ENCODE measurements at regions not wholly inside any gene's neighbourhood (a gene's known extent, or its start where the extent isn't known, plus 50 kb on each side); places are given as distances from the start of the nearest gene placed in this dataset.
"Not testable (repeated sequence)": the region's sequence is repeated elsewhere in the genome, so short reads cannot be mapped to it uniquely, and the experiment has no call there.

DNA sequence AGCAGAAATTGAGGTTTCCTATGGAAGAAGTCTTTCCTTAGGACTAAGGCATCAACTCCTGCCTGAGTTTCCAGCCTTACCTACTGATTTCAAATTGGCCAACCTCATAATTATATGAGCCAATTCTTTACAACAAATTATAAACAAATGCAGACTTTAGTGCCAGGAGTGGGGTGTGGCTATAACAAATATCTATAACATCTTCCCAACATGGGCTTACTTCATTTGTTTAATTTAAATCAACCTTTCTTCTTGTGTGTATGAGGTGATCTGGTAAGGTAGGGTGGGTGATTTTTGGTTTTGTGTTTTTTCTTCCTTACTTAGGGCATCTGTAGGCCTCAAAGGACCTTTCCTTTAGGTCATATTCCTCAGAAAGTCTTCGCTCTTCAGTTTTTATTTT lies 354.9 kb downstream of the SHANK2 start:
- TF ChIP-seq, protein P1, sequence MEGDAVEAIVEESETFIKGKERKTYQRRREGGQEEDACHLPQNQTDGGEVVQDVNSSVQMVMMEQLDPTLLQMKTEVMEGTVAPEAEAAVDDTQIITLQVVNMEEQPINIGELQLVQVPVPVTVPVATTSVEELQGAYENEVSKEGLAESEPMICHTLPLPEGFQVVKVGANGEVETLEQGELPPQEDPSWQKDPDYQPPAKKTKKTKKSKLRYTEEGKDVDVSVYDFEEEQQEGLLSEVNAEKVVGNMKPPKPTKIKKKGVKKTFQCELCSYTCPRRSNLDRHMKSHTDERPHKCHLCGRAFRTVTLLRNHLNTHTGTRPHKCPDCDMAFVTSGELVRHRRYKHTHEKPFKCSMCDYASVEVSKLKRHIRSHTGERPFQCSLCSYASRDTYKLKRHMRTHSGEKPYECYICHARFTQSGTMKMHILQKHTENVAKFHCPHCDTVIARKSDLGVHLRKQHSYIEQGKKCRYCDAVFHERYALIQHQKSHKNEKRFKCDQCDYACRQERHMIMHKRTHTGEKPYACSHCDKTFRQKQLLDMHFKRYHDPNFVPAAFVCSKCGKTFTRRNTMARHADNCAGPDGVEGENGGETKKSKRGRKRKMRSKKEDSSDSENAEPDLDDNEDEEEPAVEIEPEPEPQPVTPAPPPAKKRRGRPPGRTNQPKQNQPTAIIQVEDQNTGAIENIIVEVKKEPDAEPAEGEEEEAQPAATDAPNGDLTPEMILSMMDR (IDR thresholded peaks at IDR 0.05) = no peak
- H3K27me3 Mint-ChIP-seq (ENCODE audit: low read depth) = peaks cover 10% of the 10 kb centered on the region
- no peaks in the 10 kb centered on the region for H3K36me3 Mint-ChIP-seq (ENCODE audit: low read depth)
- H3K4me3 Mint-ChIP-seq (ENCODE audit: unreplicated experiment) = no peak overlapping the region
- peaks cover 20% of the 10 kb centered on the region for H3K9me3 Mint-ChIP-seq (ENCODE audit: low read depth)
- DNase-seq (ENCODE audit: low spot score) = no peak
- no peaks in the 10 kb centered on the region for H3K4me1 Mint-ChIP-seq (ENCODE audit: low read depth)
- H3K27ac Mint-ChIP-seq (ENCODE audit: unreplicated experiment) = no peak overlapping the region

DNA sequence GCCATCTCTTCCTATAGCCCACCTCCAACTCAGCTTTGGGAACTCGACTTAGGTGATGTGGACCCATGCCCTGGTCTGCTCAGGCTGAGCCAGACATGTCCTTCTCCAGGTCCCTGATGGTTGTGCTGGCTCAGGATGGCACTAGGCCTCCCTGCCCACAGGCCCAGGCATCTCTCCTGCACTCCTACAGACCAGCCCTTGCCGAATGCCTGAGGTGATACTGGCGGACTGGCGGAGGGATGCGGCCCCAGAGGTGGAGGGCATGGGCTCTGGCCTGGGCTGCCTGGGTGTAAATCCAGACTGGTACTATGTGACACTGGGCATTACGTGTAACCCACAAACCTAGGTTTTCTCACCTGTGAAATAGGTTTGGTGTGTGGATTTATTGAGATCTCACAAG lies 352.8 kb downstream of the SHANK2 start:
- TF ChIP-seq, protein P1 (IDR thresholded peaks at IDR 0.05) = no peak
- Mint-ChIP-seq H3K4me3 (ENCODE audit: unreplicated experiment) (no peak overlapping the region), H3K27me3 (ENCODE audit: low read depth) (no peaks in the 10 kb centered on the region), H3K36me3 (ENCODE audit: low read depth) (no peaks in the 10 kb centered on the region), H3K4me1 (ENCODE audit: low read depth) (no peaks in the 10 kb centered on the region), H3K9me3 (ENCODE audit: low read depth) (peaks cover 20% of the 10 kb centered on the region), H3K27ac (ENCODE audit: unreplicated experiment) (no peak overlapping the region)
- no peak for DNase-seq (ENCODE audit: low spot score)

DNA sequence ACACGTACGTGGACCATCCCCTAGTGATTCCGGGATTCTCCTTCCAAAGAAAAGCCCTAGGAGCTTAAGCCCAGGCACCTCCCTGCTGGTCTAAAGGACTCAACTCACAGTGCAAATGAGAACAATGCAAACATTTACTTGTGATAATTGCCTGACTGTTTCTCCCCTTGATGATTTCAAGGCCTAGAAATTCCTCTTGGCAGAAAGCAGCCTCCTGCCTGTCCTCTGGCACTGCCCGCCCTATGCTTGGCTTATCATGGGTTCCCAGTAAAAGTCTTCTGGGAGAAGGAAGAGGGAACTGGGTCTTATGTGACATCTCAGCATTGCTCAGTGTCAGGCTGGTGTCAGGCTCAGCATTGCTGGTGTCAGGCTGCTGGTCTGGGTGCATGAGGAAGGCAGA lies 351.8 kb downstream of the SHANK2 start:
- H3K4me3 Mint-ChIP-seq (ENCODE audit: unreplicated experiment) = no peak overlapping the region
- peaks cover 20% of the 10 kb centered on the region for H3K9me3 Mint-ChIP-seq (ENCODE audit: low read depth)
- H3K4me1 Mint-ChIP-seq (ENCODE audit: low read depth) = no peaks in the 10 kb centered on the region
- DNase-seq (ENCODE audit: low spot score) = no peak
- no peaks in the 10 kb centered on the region for H3K36me3 Mint-ChIP-seq (ENCODE audit: low read depth)
- H3K27me3 Mint-ChIP-seq (ENCODE audit: low read depth) = no peaks in the 10 kb centered on the region
- no peak overlapping the region for H3K27ac Mint-ChIP-seq (ENCODE audit: unreplicated experiment)
- TF ChIP-seq, protein P1 (IDR thresholded peaks at IDR 0.05) = no peak

DNA sequence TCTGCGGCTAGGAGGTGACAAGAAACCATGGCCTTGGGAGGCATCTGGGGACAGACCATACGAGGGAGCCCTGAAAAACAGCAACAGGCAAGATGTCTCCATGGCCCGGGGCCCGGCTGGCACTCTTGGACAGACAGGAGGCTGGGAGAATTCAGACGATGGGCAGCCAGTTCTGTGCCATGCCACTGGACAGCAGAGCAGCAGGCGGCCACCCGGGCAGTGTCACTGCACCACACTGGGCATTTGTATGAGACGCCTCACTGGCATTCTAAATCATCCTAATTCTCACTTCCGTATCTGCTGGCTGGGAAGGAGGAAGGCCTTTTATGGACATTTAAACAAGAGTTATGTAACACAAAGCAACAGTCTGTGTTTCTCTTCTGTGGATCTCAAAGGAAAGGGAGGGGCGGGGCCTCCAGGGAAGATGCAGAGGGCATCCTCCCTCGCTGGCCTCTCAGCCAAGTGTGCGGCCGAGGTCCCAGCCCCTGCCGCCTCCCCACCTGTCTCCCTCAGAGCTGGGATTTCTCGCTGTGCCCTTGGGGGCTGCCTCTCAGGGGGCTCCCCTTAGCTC lies 350.3 kb downstream of the SHANK2 start:
- TF ChIP-seq, protein P1 (IDR thresholded peaks at IDR 0.05) = no peak
- DNase-seq (ENCODE audit: low spot score) = no peak
- no peak overlapping the region for H3K27ac Mint-ChIP-seq (ENCODE audit: unreplicated experiment)
- no peaks in the 10 kb centered on the region for H3K36me3 Mint-ChIP-seq (ENCODE audit: low read depth)
- no peak overlapping the region for H3K4me3 Mint-ChIP-seq (ENCODE audit: unreplicated experiment)
- no peaks in the 10 kb centered on the region for H3K4me1 Mint-ChIP-seq (ENCODE audit: low read depth)
- H3K9me3 Mint-ChIP-seq (ENCODE audit: low read depth) = peaks cover 13% of the 10 kb centered on the region
- H3K27me3 Mint-ChIP-seq (ENCODE audit: low read depth) = no peaks in the 10 kb centered on the region

DNA sequence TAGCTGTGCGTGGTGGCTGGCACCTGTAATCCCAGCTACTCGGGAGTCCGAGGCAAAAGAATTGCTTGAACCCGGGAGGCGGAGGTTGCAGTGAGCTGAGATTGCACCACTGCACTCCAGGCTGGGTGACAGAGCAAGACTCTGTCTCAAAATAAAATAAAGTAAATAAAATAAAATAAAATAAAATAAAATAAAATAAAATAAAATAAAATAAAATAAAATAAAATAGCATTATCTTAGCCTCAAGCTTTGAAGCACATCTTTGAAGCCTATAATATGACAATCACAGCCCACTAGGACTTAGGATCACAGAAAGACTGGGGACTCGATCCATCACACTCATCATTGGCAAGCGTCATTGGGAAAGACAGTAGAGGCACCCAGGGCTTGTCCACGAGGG lies 349.1 kb downstream of the SHANK2 start:
- H3K27me3 Mint-ChIP-seq (ENCODE audit: low read depth); H3K4me3 Mint-ChIP-seq (ENCODE audit: unreplicated experiment); H3K27ac Mint-ChIP-seq (ENCODE audit: unreplicated experiment); DNase-seq (ENCODE audit: low spot score); H3K36me3 Mint-ChIP-seq (ENCODE audit: low read depth); H3K4me1 Mint-ChIP-seq (ENCODE audit: low read depth); H3K9me3 Mint-ChIP-seq (ENCODE audit: low read depth): not testable (repeated sequence)

DNA sequence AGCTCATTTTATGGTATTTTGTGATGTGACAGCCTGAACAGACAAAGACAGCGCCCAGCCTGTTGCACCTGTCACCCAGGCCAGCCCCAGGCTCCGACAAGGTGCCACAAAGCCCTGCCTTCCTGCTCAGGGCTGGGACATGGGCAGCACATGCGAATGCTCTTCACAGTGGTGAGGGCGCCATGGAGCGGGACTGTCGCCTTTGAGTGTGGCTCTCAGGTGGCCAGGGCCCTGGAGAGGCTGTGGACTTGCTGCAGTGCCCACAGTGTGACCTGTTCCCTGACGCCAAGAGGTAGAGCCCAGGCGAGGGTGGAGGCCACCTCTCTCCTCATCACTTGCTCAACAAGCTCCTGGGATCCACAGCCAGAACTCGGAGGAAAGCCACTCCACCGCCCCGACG lies 346.3 kb downstream of the SHANK2 start:
- Mint-ChIP-seq H3K27me3 (ENCODE audit: low read depth) (no peaks in the 10 kb centered on the region), H3K36me3 (ENCODE audit: low read depth) (no peaks in the 10 kb centered on the region), H3K4me3 (ENCODE audit: unreplicated experiment) (no peak overlapping the region), H3K4me1 (ENCODE audit: low read depth) (no peaks in the 10 kb centered on the region), H3K9me3 (ENCODE audit: low read depth) (no peaks in the 10 kb centered on the region), H3K27ac (ENCODE audit: unreplicated experiment) (no peak overlapping the region)
- DNase-seq (ENCODE audit: low spot score) = no peak
- TF ChIP-seq, protein P1 (IDR thresholded peaks at IDR 0.05) = no peak

Measured in chondrocyte (in vitro differentiated cells).